Hepatocyte (in vitro differentiated cells): ENCODE measurements at regions not wholly inside any gene's neighbourhood (a gene's known extent, or its start where the extent isn't known, plus 50 kb on each side); places are given as distances from the start of the nearest gene placed in this dataset.

Source experiments
- CTCF ChIP-seq: fragments of 200-600 bp; sonication (generic); IDR thresholded peaks from 2 replicates; pipeline ENCODE4 v1.5.1; 2016; ENCODE audit warnings: antibody characterized with exemption, mild to moderate bottlenecking; ENCODE audit not compliant: poor library complexity
- EZH2phosphoT487 ChIP-seq: fragments of 200-600 bp; sonication (generic); IDR thresholded peaks from one replicate; pipeline ENCODE4 v1.6.1; 2018; ENCODE audit warnings: antibody characterized with exemption, mild to moderate bottlenecking, low read depth, moderate library complexity; ENCODE audit not compliant: unreplicated experiment, severe bottlenecking

GRCh38 chrX:45986081-45986480 lies 559.1 kb downstream of the ZNF674 start:
- TF ChIP-seq EZH2phosphoT487 (no peak), CTCF (no peak)
